IMR-90 (cell line): ENCODE measurements at regions not wholly inside any gene's neighbourhood (a gene's known extent, or its start where the extent isn't known, plus 50 kb on each side); places are given as distances from the start of the nearest gene placed in this dataset.

Experiments used
- ATAC-seq: fragments of 200-7000 bp; cut with Tn5 transposase; 2 replicates; pipeline ENCODE4 v1.9.1; 2020; ENCODE audit warnings: low read depth, mild to moderate bottlenecking, moderate library complexity
- BruUV-seq: library from RNA; stranded (reverse); fragments of 400-500 nt; replicated peaks from 2 replicates; lab custom pipeline; 2021; lab: Mats Ljungman, UMichigan
- CTCF ChIA-PET: fragments of 300-600 bp; formaldehyde crosslinking; extraction: SDS; loops from one replicate; lab custom pipeline; 2021; ENCODE audit warnings: antibody characterized with exemption; lab: Yijun Ruan, JAX
- POLR2A ChIA-PET: fragments of 300-600 bp; sonication (Branson Sonifier 250); formaldehyde crosslinking; loops from one replicate; lab custom pipeline; 2022; ENCODE audit warnings: antibody characterized with exemption; ENCODE audit not compliant: unreplicated experiment; lab: Charles Lee
- DNase-seq: peaks from one replicate; pipeline ENCODE4 v3.0.0; 2013
- H2AFZ ChIP-seq: replicated peaks from 2 replicates; pipeline ENCODE3; 2013; ENCODE audit warnings: low read length, mild to moderate bottlenecking; ENCODE audit not compliant: poor library complexity
- H2AK5ac ChIP-seq: 2 replicates; pipeline ENCODE4 v1.6.1; 2013; ENCODE audit warnings: low read depth, low read length, inconsistent platforms
- H2AK9ac ChIP-seq: replicated peaks from 2 replicates; pipeline ENCODE3; 2013; ENCODE audit warnings: mild to moderate bottlenecking, low read depth, low read length, moderate library complexity; ENCODE audit not compliant: poor library complexity
- H2BK120ac ChIP-seq: 2 replicates; pipeline ENCODE4 v1.6.1; 2013; ENCODE audit warnings: low read depth, low read length, inconsistent platforms
- H2BK15ac ChIP-seq: 3 replicates; pipeline ENCODE4 v1.6.1; 2013; ENCODE audit warnings: low read depth, low read length, inconsistent platforms
- H2BK20ac ChIP-seq: 2 replicates; pipeline ENCODE4 v1.6.1; 2013; ENCODE audit warnings: low read depth, mild to moderate bottlenecking, inconsistent platforms, low read length, moderate library complexity
- H2BK5ac ChIP-seq: 2 replicates; pipeline ENCODE4 v1.6.1; 2013; ENCODE audit warnings: mild to moderate bottlenecking, low read depth, low read length, inconsistent platforms; ENCODE audit not compliant: poor library complexity, severe bottlenecking
- H3K14ac ChIP-seq: replicated peaks from 2 replicates; pipeline ENCODE4 v1.6.1; 2013; ENCODE audit warnings: low read depth, low read length, inconsistent platforms
- H3K18ac ChIP-seq: 2 replicates; pipeline ENCODE4 v1.6.1; 2013; ENCODE audit warnings: low read depth, low read length, control low read depth
- H3K23ac ChIP-seq: 2 replicates; pipeline ENCODE4 v1.6.1; 2013; ENCODE audit warnings: low read depth, low read length, inconsistent platforms
- H3K27ac ChIP-seq: 2 replicates; pipeline ENCODE4 v1.5.1; 2013; ENCODE audit warnings: mild to moderate bottlenecking, control low read depth, low read length; ENCODE audit not compliant: insufficient read depth
- H3K27me3 ChIP-seq: 2 replicates; pipeline ENCODE4 v1.6.1; 2013; ENCODE audit warnings: low read length; ENCODE audit not compliant: control insufficient read depth, insufficient read depth
- H3K36me3 ChIP-seq: 2 replicates; pipeline ENCODE4 v1.6.1; 2013; ENCODE audit warnings: low read length, mixed read lengths; ENCODE audit not compliant: control insufficient read depth, insufficient read depth
- H3K4ac ChIP-seq: 2 replicates; pipeline ENCODE4 v1.6.1; 2013; ENCODE audit warnings: low read depth, low read length, inconsistent platforms
- H3K4me1 ChIP-seq: 2 replicates; pipeline ENCODE4 v1.6.1; 2013; ENCODE audit warnings: low read length, mixed read lengths; ENCODE audit not compliant: control insufficient read depth, insufficient read depth
- H3K4me2 ChIP-seq: 2 replicates; pipeline ENCODE4 v1.6.1; 2013; ENCODE audit warnings: low read depth, mild to moderate bottlenecking, control low read depth, low read length, moderate library complexity
- H3K4me3 ChIP-seq: 2 replicates; pipeline ENCODE4 v1.5.1; 2013; ENCODE audit warnings: low read depth, mild to moderate bottlenecking, control low read depth, low read length, moderate library complexity; ENCODE audit not compliant: insufficient read depth
- H3K56ac ChIP-seq: 2 replicates; pipeline ENCODE4 v1.6.1; 2013; ENCODE audit warnings: low read length, inconsistent platforms; ENCODE audit not compliant: insufficient read depth; ENCODE audit errors: extremely low read depth
- H3K79me1 ChIP-seq, 2 experiments: 2 replicates each; pipeline ENCODE4 v1.6.1; 2013; ENCODE audit warnings: low read length in 2 of 2, inconsistent platforms in 1 of 2, low read depth in 1 of 2
- H3K9ac ChIP-seq: 2 replicates; pipeline ENCODE4 v1.6.1; 2013; ENCODE audit warnings: low read depth, low read length, control low read depth
- H3K9me1 ChIP-seq: 2 replicates; pipeline ENCODE4 v1.6.1; 2013; ENCODE audit warnings: low read length, inconsistent platforms; ENCODE audit not compliant: insufficient read depth
- H3K9me3 ChIP-seq: 2 replicates; pipeline ENCODE4 v1.6.1; 2013; ENCODE audit warnings: low read length; ENCODE audit not compliant: control insufficient read depth, insufficient read depth
- H4K20me1 ChIP-seq: 2 replicates; pipeline ENCODE4 v1.6.1; 2013; ENCODE audit warnings: low read length, inconsistent platforms; ENCODE audit not compliant: insufficient read depth
- H4K5ac ChIP-seq: 2 replicates; pipeline ENCODE4 v1.6.1; 2013; ENCODE audit warnings: mild to moderate bottlenecking, low read depth, low read length, control low read depth
- H4K8ac ChIP-seq, 2 experiments: 2 replicates each; pipeline ENCODE4 v1.6.1; 2013; ENCODE audit warnings: low read depth in 2 of 2, low read length in 2 of 2, control low read depth in 1 of 2, inconsistent platforms in 1 of 2
- H4K91ac ChIP-seq: 2 replicates; pipeline ENCODE4 v1.6.1; 2013; ENCODE audit warnings: low read depth, low read length, inconsistent platforms; ENCODE audit not compliant: insufficient read depth
- BHLHE40 ChIP-seq: fragments of 150-350 bp; IDR thresholded peaks from 2 replicates; pipeline ENCODE4 v1.6.1; 2016; ENCODE audit warnings: mild to moderate bottlenecking, low read depth, low read length
- CEBPB ChIP-seq: IDR thresholded peaks from 2 replicates; pipeline ENCODE4 v1.6.1; 2012; ENCODE audit warnings: low read depth, low read length, improper control_type of control experiment
- MAZ ChIP-seq: IDR thresholded peaks from 2 replicates; pipeline ENCODE4 v1.6.1; 2012; ENCODE audit warnings: low read depth, mild to moderate bottlenecking, low read length, improper control_type of control experiment, moderate library complexity, borderline replicate concordance
- WGBS, 2 experiments: methylation state at CpG; one replicate each; pipeline versions ENCODE4 v1.1.5 to v1.1.7; 2013; ENCODE audit warnings: missing lambda C conversion rate in 2 of 2; ENCODE audit not compliant: insufficient read length in 1 of 2; ENCODE audit errors: extremely low coverage in 2 of 2; 5-methylcytosine and 5-hydroxymethylcytosine counted together
- dilution Hi-C: fragments of 300-500 bp; cut with HindIII; formaldehyde crosslinking; loops from one replicate; pipeline ENCODE4 v1.14.3; 2018; ENCODE audit warnings: low sequenced_read_pairs; ENCODE audit not compliant: unreplicated experiment
- in situ Hi-C: fragments of 300-500 bp; cut with MboI; formaldehyde crosslinking; loops from 3 replicates; pipeline ENCODE4 v1.14.3; 2019; ENCODE audit warnings: low sequenced_read_pairs, inconsistent platforms, mixed read lengths
- intact Hi-C: fragments of 100-400 bp; cut with micrococcal nuclease; formaldehyde crosslinking; loops from 2 replicates; pipeline ENCODE4 v1.10.0; 2022
- TF ChIP-seq, protein P1 (sequence below): conservative IDR thresholded peaks from 2 replicates; pipeline ENCODE4 v1.5.1; 2012; ENCODE audit warnings: mild to moderate bottlenecking, low read depth, low read length, improper control_type of control experiment

DNA sequence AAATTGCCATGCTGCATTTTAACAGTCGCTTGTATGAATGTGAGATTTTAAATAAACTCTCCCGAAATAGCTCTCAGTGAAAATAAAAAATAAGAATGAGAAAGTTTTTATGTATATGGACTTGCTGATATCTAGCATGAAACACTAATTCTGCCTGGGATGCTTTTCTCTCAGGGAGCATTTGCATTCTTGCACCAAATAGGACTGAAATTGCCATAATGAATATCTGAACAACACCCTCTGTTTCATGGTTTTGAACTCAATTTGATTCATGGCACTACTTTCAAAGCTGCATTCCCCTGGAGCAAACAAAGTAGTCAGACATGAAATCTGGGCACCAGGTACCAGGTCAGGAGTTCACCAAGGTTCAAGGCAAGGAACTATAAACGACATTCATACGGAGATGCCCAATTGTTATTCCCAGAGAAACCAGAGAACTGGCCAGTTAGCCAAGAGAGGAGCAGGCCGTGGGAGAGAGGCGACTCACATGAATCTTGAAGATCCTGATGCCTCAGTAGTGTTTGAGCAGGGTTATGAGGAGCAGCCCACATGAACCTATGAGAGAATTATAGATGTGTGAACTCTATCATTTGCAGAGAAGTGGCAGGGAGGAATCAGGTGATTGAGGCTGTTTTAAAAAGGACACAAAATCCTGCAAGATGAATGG lies 270.6 kb upstream of the ZC3H12C start:
- Histone ChIP-seq H2AFZ (no peak overlapping the region), H2BK5ac (no peak overlapping the region), H3K18ac (no peak overlapping the region), H3K36me3 (no peaks in the 10 kb centered on the region), H3K14ac (no peak overlapping the region), H2AK5ac (no peak overlapping the region), H2BK20ac (no peak overlapping the region), H3K27me3 (peaks cover 2% of the 10 kb centered on the region; the same call in 1 of the 2 replicates), H3K23ac (no peak overlapping the region), H4K91ac (no peak overlapping the region), H3K4me1 (no peaks in the 10 kb centered on the region), H3K9me3 (no peaks in the 10 kb centered on the region), H3K56ac (no peak overlapping the region), H3K79me1 (no peaks in the 10 kb centered on the region), H2BK120ac (no peak overlapping the region), H2BK15ac (no peak overlapping the region), H3K27ac (no peak overlapping the region), H3K9me1 (no peaks in the 10 kb centered on the region), H3K9ac (no peak overlapping the region), H2AK9ac (no peak overlapping the region), H4K20me1 (no peaks in the 10 kb centered on the region), H3K4ac (no peak overlapping the region), H3K4me2 (no peak overlapping the region), H3K4me3 (no peak overlapping the region), H4K5ac (no peak overlapping the region), H4K8ac (no peak overlapping the region)
- no peak for ATAC-seq
- intact Hi-C loops (no loop called here), in situ Hi-C loops (no loop called here), dilution Hi-C loops (no loop called here)
- TF ChIP-seq, protein P1, sequence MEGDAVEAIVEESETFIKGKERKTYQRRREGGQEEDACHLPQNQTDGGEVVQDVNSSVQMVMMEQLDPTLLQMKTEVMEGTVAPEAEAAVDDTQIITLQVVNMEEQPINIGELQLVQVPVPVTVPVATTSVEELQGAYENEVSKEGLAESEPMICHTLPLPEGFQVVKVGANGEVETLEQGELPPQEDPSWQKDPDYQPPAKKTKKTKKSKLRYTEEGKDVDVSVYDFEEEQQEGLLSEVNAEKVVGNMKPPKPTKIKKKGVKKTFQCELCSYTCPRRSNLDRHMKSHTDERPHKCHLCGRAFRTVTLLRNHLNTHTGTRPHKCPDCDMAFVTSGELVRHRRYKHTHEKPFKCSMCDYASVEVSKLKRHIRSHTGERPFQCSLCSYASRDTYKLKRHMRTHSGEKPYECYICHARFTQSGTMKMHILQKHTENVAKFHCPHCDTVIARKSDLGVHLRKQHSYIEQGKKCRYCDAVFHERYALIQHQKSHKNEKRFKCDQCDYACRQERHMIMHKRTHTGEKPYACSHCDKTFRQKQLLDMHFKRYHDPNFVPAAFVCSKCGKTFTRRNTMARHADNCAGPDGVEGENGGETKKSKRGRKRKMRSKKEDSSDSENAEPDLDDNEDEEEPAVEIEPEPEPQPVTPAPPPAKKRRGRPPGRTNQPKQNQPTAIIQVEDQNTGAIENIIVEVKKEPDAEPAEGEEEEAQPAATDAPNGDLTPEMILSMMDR, result no peak
- TF ChIP-seq CEBPB, result no peak
- TF ChIP-seq BHLHE40, result no peak
- no peak for TF ChIP-seq MAZ
- ChIA-PET CTCF (no interaction called here), POLR2A (no interaction called here)
- WGBS, 2 experiments, result 61% methylated on average over 4 of the region's 6 CpGs; no CpG with 5 or more reads in 1 of the 2 experiments
- DNase-seq, result no peak
- no TSS peak for BruUV-seq
